ENCODE measurements at regions not wholly inside any gene's neighbourhood (a gene's known extent, or its start where the extent isn't known, plus 50 kb on each side); places are given as distances from the start of the nearest gene placed in this dataset.

DNA sequence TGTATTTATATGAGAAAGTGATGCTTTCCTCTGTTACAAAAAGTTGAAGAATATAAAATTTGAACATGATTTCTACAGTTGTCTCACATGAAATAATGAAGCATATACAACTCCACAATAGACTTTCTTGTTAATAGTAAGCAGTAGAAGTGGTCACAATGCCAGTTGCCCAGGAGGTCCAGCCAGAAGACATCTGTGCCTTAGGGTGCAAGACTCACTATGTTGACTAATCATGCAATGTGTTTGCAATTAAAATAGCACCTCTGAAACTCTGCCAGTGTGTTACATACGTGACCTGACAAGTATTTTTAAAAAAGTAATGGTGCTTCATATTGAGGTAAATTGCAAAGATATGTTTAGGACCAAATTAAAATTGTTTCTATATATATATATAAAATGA is 547.2 kb downstream of the ETV1 start:
- TF ChIP-seq, protein P1, sequence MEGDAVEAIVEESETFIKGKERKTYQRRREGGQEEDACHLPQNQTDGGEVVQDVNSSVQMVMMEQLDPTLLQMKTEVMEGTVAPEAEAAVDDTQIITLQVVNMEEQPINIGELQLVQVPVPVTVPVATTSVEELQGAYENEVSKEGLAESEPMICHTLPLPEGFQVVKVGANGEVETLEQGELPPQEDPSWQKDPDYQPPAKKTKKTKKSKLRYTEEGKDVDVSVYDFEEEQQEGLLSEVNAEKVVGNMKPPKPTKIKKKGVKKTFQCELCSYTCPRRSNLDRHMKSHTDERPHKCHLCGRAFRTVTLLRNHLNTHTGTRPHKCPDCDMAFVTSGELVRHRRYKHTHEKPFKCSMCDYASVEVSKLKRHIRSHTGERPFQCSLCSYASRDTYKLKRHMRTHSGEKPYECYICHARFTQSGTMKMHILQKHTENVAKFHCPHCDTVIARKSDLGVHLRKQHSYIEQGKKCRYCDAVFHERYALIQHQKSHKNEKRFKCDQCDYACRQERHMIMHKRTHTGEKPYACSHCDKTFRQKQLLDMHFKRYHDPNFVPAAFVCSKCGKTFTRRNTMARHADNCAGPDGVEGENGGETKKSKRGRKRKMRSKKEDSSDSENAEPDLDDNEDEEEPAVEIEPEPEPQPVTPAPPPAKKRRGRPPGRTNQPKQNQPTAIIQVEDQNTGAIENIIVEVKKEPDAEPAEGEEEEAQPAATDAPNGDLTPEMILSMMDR (IDR thresholded peaks at IDR 0.05), result no peak
- TF ChIP-seq EZH2 (IDR thresholded peaks at IDR 0.05; ENCODE audit: borderline replicate concordance, insufficient read depth, low read depth, low read length, poor library complexity, severe bottlenecking), result no peak
